OCI-LY3 (cell line): ENCODE measurements at regions not wholly inside any gene's neighbourhood (a gene's known extent, or its start where the extent isn't known, plus 50 kb on each side); places are given as distances from the start of the nearest gene placed in this dataset.

ENCODE experiments used
- EZH2phosphoT487 ChIP-seq: fragments of 200-600 bp; shearing (Covaris generic); IDR thresholded peaks from 2 replicates; pipeline ENCODE4 v1.6.1; 2018; ENCODE audit warnings: antibody characterized with exemption, mixed run types, low read depth
- TF ChIP-seq, protein P1 (sequence below): fragments of 200-600, 300-600 bp; sonication (generic); IDR thresholded peaks from 2 replicates; pipeline ENCODE4 v1.5.1; 2014; ENCODE audit warnings: antibody characterized with exemption, low read length, low read depth

DNA sequence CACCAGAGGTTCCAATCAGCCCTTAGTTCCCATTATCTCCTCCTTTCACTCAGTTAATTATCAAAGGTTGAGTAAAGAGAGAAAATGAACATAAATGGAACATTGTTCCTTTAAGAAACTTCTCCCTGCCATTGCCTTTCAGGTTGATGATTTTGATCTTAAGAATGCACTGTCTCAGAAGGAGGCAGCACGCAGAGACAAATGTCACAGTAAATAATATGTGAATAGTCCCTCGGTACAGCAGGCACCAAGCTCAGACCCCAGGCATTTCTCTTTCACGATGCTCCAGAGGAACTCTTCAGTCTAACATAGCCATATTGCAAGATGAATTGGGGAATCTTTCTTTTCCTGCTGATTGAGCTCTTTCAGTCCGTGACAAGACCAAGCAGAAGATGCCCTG, 435.3 kb upstream of the SPTLC3 start:
- TF ChIP-seq, protein P1, sequence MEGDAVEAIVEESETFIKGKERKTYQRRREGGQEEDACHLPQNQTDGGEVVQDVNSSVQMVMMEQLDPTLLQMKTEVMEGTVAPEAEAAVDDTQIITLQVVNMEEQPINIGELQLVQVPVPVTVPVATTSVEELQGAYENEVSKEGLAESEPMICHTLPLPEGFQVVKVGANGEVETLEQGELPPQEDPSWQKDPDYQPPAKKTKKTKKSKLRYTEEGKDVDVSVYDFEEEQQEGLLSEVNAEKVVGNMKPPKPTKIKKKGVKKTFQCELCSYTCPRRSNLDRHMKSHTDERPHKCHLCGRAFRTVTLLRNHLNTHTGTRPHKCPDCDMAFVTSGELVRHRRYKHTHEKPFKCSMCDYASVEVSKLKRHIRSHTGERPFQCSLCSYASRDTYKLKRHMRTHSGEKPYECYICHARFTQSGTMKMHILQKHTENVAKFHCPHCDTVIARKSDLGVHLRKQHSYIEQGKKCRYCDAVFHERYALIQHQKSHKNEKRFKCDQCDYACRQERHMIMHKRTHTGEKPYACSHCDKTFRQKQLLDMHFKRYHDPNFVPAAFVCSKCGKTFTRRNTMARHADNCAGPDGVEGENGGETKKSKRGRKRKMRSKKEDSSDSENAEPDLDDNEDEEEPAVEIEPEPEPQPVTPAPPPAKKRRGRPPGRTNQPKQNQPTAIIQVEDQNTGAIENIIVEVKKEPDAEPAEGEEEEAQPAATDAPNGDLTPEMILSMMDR = no peak
- TF ChIP-seq EZH2phosphoT487 = no peak
